22Rv1 (cell line): ENCODE measurements at regions not wholly inside any gene's neighbourhood (a gene's known extent, or its start where the extent isn't known, plus 50 kb on each side); places are given as distances from the start of the nearest gene placed in this dataset.

Source experiments
- CTCF ChIP-seq: fragments of 450-650 bp; IDR thresholded peaks from 2 replicates; pipeline ENCODE4 v1.5.1; 2017; ENCODE audit warnings: mild to moderate bottlenecking
- ZFX ChIP-seq: fragments of 450-650 bp; IDR thresholded peaks from 2 replicates; pipeline ENCODE4 v1.6.1; 2017; ENCODE audit warnings: antibody characterized with exemption, borderline replicate concordance

GRCh38 chr5:162514116-162514515, 446.5 kb downstream of the GABRG2 start:
- TF ChIP-seq CTCF (no peak), ZFX (no peak)
